Transverse colon (tissue), 4 donors: ENCODE measurements at regions not wholly inside any gene's neighbourhood (a gene's known extent, or its start where the extent isn't known, plus 50 kb on each side); places are given as distances from the start of the nearest gene placed in this dataset.
A peak's percentile ranks its signal among the peaks of the same experiment; 100 is the strongest.

Source experiments
- CTCF ChIP-seq, 5 experiments: fragments of 200-600 bp in 3 of 5; fragments of 450-650 bp in 2 of 5; sonication (generic) in 3 of 5; IDR thresholded peaks; 1 replicate in 2 of 5; 2 replicates in 3 of 5; pipeline ENCODE4 v1.5.1; 2016 to 2017; ENCODE audit warnings: antibody characterized with exemption in 5 of 5, inconsistent platforms in 3 of 5, mild to moderate bottlenecking in 2 of 5, moderate library complexity in 1 of 5
- POLR2AphosphoS5 ChIP-seq, 3 donors: sonication (generic); formaldehyde crosslinking; IDR thresholded peaks; one replicate each; pipeline ENCODE4 v1.6.1; 2016; ENCODE audit warnings: antibody characterized with exemption in 3 of 3

- TF ChIP-seq POLR2AphosphoS5 (IDR thresholded peaks at IDR 0.05), result peak in 2 of 3 donors; percentile 33 to 55
- TF ChIP-seq CTCF (IDR thresholded peaks at IDR 0.05), result no peak
Measured at GRCh38 chr5:74251141-74252035, 389.1 kb downstream of the ENC1 start.
